ENCODE measurements at regions not wholly inside any gene's neighbourhood (a gene's known extent, or its start where the extent isn't known, plus 50 kb on each side); places are given as distances from the start of the nearest gene placed in this dataset.

DNA sequence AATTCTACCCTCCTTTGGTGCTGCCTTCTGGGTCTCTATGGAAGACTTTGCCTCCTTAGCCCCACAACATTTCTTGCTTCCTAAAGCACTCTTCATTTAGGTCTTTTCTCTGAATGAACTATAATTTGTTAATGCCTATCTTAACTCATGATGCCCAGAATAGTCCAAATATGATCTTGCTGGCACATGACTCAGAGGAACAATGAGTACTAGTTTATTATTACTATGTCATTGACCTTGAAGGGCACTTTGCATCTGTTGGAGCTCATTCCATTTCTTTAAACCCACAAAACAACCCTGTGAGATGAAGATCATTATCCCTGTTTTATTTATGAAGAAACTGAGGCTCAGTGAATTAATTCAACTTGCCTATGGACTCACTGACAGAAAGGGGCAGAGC lies 320.2 kb upstream of the PLET1 start:
- Mint-ChIP-seq H3K4me1 (ENCODE audit: low read depth) (peaks cover 6% of the 10 kb centered on the region), H3K36me3 (ENCODE audit: low read depth) (peaks cover 2% of the 10 kb centered on the region), H3K27me3 (ENCODE audit: low read depth) (no peaks in the 10 kb centered on the region), H3K9me3 (ENCODE audit: low read depth) (peaks cover 3% of the 10 kb centered on the region), H3K4me3 (ENCODE audit: unreplicated experiment) (no peak overlapping the region), H3K27ac (ENCODE audit: unreplicated experiment) (no peak overlapping the region)
- TF ChIP-seq, protein P1, sequence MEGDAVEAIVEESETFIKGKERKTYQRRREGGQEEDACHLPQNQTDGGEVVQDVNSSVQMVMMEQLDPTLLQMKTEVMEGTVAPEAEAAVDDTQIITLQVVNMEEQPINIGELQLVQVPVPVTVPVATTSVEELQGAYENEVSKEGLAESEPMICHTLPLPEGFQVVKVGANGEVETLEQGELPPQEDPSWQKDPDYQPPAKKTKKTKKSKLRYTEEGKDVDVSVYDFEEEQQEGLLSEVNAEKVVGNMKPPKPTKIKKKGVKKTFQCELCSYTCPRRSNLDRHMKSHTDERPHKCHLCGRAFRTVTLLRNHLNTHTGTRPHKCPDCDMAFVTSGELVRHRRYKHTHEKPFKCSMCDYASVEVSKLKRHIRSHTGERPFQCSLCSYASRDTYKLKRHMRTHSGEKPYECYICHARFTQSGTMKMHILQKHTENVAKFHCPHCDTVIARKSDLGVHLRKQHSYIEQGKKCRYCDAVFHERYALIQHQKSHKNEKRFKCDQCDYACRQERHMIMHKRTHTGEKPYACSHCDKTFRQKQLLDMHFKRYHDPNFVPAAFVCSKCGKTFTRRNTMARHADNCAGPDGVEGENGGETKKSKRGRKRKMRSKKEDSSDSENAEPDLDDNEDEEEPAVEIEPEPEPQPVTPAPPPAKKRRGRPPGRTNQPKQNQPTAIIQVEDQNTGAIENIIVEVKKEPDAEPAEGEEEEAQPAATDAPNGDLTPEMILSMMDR (IDR thresholded peaks at IDR 0.05), result no peak
- DNase-seq (ENCODE audit: low spot score), result no peak

DNA sequence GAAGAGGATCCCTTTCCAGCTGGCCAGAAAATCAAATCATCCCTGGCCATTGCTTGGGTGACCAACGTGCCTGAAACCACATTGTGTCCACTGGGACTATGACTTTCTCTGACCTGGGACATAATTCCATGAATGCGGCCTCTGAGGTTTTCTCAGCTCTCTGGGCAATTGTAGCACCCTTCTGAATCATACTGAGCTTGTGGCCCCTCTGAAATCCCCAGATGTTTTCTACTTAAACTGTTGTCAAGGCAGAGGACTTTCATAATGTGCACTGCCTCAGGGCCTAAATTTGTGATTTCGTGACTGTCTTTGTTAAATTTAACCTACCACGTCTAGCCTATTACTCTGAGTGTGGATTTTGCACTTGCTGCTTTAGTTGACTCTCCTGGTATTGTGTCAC lies 321.1 kb upstream of the PLET1 start:
- TF ChIP-seq, protein P1 (IDR thresholded peaks at IDR 0.05), result no peak
- Mint-ChIP-seq H3K36me3 (ENCODE audit: low read depth) (peaks cover 2% of the 10 kb centered on the region), H3K27ac (ENCODE audit: unreplicated experiment) (no peak overlapping the region), H3K9me3 (ENCODE audit: low read depth) (peaks cover 3% of the 10 kb centered on the region), H3K4me3 (ENCODE audit: unreplicated experiment) (no peak overlapping the region), H3K27me3 (ENCODE audit: low read depth) (no peaks in the 10 kb centered on the region), H3K4me1 (ENCODE audit: low read depth) (peaks cover 6% of the 10 kb centered on the region)
- no peak for DNase-seq (ENCODE audit: low spot score)

DNA sequence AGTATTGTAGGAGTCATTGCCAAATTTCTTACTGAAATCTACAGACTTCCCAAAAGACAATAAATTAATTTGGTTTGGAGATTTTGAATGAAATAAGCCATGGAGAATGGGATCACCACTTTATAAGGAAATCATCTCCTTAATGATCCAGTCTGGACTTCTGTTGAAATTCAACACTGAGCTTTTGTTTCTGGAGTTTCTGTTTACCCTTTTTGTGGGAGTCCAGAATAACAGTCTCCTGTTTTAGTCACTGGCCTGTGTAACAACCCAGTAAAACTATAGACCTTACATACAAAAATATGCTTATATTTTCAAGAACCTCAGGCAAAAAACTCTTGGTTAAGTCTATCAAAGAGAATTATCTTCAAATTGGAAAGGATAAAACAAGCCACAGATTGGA lies 321.7 kb upstream of the PLET1 start:
- Mint-ChIP-seq H3K36me3 (ENCODE audit: low read depth) (peaks cover 2% of the 10 kb centered on the region), H3K27me3 (ENCODE audit: low read depth) (no peaks in the 10 kb centered on the region), H3K4me1 (ENCODE audit: low read depth) (peaks cover 6% of the 10 kb centered on the region), H3K4me3 (ENCODE audit: unreplicated experiment) (no peak overlapping the region), H3K27ac (ENCODE audit: unreplicated experiment) (no peak overlapping the region), H3K9me3 (ENCODE audit: low read depth) (peaks cover 3% of the 10 kb centered on the region)
- no peak for DNase-seq (ENCODE audit: low spot score)
- TF ChIP-seq, protein P1 (IDR thresholded peaks at IDR 0.05), result no peak

DNA sequence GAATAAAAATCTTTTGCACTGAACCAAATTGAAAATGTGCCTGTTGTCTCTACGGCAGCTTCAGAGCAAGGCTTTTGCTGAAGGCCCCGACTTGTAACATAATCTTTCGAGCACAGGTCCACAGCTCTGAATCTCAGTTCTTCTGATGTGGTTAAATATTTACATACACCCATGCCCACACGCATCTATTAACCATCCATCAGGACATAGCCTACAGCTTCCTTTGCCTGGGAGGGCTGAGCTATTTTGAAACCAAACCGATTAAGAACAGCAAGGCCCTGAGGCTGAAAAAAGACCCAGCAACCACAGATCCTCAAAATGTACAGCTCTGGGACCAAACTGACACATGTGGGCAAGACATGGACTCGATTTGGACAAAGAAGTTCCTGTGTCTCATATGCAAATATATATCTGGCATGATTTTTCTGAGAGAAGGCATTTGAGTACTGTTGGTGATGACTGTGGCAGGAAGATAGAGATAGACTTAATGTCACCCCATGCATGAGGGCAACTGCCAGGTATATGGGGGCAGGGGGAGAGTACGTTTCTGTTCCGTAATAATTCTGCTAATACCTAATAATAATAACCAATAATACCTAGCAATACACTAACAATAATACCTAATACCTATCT lies 322.7 kb upstream of the PLET1 start:
- H3K4me1 Mint-ChIP-seq (ENCODE audit: low read depth), result peaks cover 9% of the 10 kb centered on the region
- DNase-seq (ENCODE audit: low spot score), result no peak
- no peaks in the 10 kb centered on the region for H3K27me3 Mint-ChIP-seq (ENCODE audit: low read depth)
- peaks cover 2% of the 10 kb centered on the region for H3K36me3 Mint-ChIP-seq (ENCODE audit: low read depth)
- H3K27ac Mint-ChIP-seq (ENCODE audit: unreplicated experiment), result no peak overlapping the region
- TF ChIP-seq, protein P1 (IDR thresholded peaks at IDR 0.05), result no peak
- H3K4me3 Mint-ChIP-seq (ENCODE audit: unreplicated experiment), result no peak overlapping the region
- peaks cover 3% of the 10 kb centered on the region for H3K9me3 Mint-ChIP-seq (ENCODE audit: low read depth)

- Mint-ChIP-seq H3K9me3 (ENCODE audit: low read depth) (peaks cover 3% of the 10 kb centered on the region), H3K4me3 (ENCODE audit: unreplicated experiment) (no peak overlapping the region), H3K36me3 (ENCODE audit: low read depth) (peaks cover 2% of the 10 kb centered on the region), H3K4me1 (ENCODE audit: low read depth) (peaks cover 11% of the 10 kb centered on the region), H3K27me3 (ENCODE audit: low read depth) (no peaks in the 10 kb centered on the region), H3K27ac (ENCODE audit: unreplicated experiment) (no peak overlapping the region)
- no peak for DNase-seq (ENCODE audit: low spot score)
- TF ChIP-seq, protein P1 (IDR thresholded peaks at IDR 0.05), result peak; percentile 60
These were observed 324.0 kb upstream of the PLET1 start for GRCh38 chr11:112584672-112585071.

All from chondrocyte (in vitro differentiated cells).